ENCODE measurements at regions not wholly inside any gene's neighbourhood (a gene's known extent, or its start where the extent isn't known, plus 50 kb on each side); places are given as distances from the start of the nearest gene placed in this dataset.

DNA sequence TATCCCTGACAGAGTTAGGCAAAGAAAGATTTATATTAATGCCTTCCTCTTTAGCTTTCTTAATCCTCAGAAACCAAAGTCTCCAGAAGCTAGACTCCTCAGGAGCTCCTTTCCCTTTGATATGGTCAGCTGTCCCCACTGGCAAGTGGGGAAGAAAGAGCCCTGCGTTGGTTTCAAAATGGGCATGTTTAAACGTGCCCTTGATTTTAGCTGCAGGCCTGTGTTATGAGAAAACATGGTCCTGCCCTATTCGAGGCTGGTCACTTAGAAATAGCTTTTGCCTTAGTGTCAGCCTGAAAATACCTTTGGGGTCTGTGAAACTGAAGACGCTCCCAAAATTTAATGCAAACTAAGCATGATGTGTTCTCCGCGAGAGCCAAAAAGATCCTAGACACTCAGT is 135.5 kb upstream of the RARB start:
- no peaks in the 10 kb centered on the region for H3F3A ChIP-seq (replicated peaks; ENCODE audit: low read depth)
- no peaks in the 10 kb centered on the region for H3K79me2 ChIP-seq (replicated peaks; ENCODE audit: insufficient read depth)
- peaks cover 41% of the 10 kb centered on the region for H3K4me1 ChIP-seq (ENCODE audit: insufficient read depth)
- Mint-ChIP-seq H3K27me3 (ENCODE audit: insufficient read depth, low read depth, poor library complexity) (peaks cover 2% of the 10 kb centered on the region), H3K9me3 (no peaks in the 10 kb centered on the region), H3K4me3 (no peak overlapping the region), H3K27ac (no peak overlapping the region), H3K36me3 (ENCODE audit: low read depth) (no peaks in the 10 kb centered on the region), H3K4me1 (peaks cover 40% of the 10 kb centered on the region)
- TF ChIP-seq STAT1 (IDR thresholded peaks at IDR 0.05; ENCODE audit: unreplicated experiment) (no peak), NANOG (IDR thresholded peaks at IDR 0.05; ENCODE audit: borderline replicate concordance) (no peak)
- no peak for ATAC-seq
- H2AFZ ChIP-seq = peak overlapping the region; percentile 45; the same call in 1 of the 2 replicates
- no peak overlapping the region for H3K27ac ChIP-seq (ENCODE audit: low read depth)
- peaks cover 14% of the 10 kb centered on the region for H3K9me2 ChIP-seq (ENCODE audit: insufficient read depth)
- no peak overlapping the region for H3K4me2 ChIP-seq
- no peak for DNase-seq (ENCODE audit: low spot score)
- no peaks in the 10 kb centered on the region for H3K36me3 ChIP-seq (ENCODE audit: insufficient read depth)
- no peaks in the 10 kb centered on the region for H3K27me3 ChIP-seq (ENCODE audit: insufficient read depth)
- H4K20me1 ChIP-seq (replicated peaks; ENCODE audit: insufficient read depth) = no peaks in the 10 kb centered on the region
- no peak overlapping the region for H3K4me3 ChIP-seq

DNA sequence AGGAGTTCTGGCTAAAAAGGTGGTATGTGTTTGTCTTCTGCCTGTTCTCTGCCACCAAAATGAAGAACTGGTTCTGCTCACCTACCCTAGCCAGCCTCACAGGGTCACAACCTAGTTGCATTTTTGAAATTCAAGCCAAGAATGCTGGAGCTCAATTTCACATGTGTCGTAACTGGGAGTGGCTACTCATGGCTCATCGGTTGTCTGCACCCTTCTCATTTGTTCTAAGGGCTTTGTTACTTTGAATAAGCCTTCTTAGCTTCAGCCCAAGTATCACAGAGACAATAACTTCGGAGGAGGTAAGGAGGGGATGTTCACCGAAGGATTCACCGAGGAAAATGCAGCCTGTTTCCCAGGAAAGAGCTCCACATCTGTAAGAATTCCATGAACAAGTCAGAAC is 134.3 kb upstream of the RARB start:
- H3K27ac Mint-ChIP-seq = no peak overlapping the region
- no peaks in the 10 kb centered on the region for H3K9me3 Mint-ChIP-seq
- H3K4me3 Mint-ChIP-seq = no peak overlapping the region
- Histone ChIP-seq H3K4me3 (no peak overlapping the region), H3K79me2 (replicated peaks; ENCODE audit: insufficient read depth) (no peaks in the 10 kb centered on the region), H3F3A (replicated peaks; ENCODE audit: low read depth) (no peaks in the 10 kb centered on the region), H3K36me3 (ENCODE audit: insufficient read depth) (no peaks in the 10 kb centered on the region), H3K4me2 (no peak overlapping the region), H3K27ac (ENCODE audit: low read depth) (no peak overlapping the region), H3K9me2 (ENCODE audit: insufficient read depth) (peaks cover 13% of the 10 kb centered on the region), H4K20me1 (replicated peaks; ENCODE audit: insufficient read depth) (no peaks in the 10 kb centered on the region), H2AFZ (peak overlapping the region; percentile 4; the same call in 1 of the 2 replicates), H3K27me3 (ENCODE audit: insufficient read depth) (no peaks in the 10 kb centered on the region), H3K4me1 (ENCODE audit: insufficient read depth) (peaks cover 37% of the 10 kb centered on the region)
- H3K36me3 Mint-ChIP-seq (ENCODE audit: low read depth) = no peaks in the 10 kb centered on the region
- no peak for DNase-seq (ENCODE audit: low spot score)
- peaks cover 2% of the 10 kb centered on the region for H3K27me3 Mint-ChIP-seq (ENCODE audit: insufficient read depth, low read depth, poor library complexity)
- no peak for TF ChIP-seq CTCF (conservative IDR thresholded peaks at IDR 0.05; ENCODE audit: low read depth in 2 of 2)
- no peak for TF ChIP-seq STAT1 (IDR thresholded peaks at IDR 0.05; ENCODE audit: unreplicated experiment)
- TF ChIP-seq NANOG (IDR thresholded peaks at IDR 0.05; ENCODE audit: borderline replicate concordance) = no peak
- no peak for TF ChIP-seq ZNF114 (CRISPR knock-in tag; IDR thresholded peaks at IDR 0.05)
- TF ChIP-seq EZH2 (IDR thresholded peaks at IDR 0.05; ENCODE audit: low read depth, unreplicated experiment) = no peak
- no peak for TF ChIP-seq POLR2AphosphoS5 (IDR thresholded peaks at IDR 0.05; ENCODE audit: low read depth)
- TF ChIP-seq, protein P1, sequence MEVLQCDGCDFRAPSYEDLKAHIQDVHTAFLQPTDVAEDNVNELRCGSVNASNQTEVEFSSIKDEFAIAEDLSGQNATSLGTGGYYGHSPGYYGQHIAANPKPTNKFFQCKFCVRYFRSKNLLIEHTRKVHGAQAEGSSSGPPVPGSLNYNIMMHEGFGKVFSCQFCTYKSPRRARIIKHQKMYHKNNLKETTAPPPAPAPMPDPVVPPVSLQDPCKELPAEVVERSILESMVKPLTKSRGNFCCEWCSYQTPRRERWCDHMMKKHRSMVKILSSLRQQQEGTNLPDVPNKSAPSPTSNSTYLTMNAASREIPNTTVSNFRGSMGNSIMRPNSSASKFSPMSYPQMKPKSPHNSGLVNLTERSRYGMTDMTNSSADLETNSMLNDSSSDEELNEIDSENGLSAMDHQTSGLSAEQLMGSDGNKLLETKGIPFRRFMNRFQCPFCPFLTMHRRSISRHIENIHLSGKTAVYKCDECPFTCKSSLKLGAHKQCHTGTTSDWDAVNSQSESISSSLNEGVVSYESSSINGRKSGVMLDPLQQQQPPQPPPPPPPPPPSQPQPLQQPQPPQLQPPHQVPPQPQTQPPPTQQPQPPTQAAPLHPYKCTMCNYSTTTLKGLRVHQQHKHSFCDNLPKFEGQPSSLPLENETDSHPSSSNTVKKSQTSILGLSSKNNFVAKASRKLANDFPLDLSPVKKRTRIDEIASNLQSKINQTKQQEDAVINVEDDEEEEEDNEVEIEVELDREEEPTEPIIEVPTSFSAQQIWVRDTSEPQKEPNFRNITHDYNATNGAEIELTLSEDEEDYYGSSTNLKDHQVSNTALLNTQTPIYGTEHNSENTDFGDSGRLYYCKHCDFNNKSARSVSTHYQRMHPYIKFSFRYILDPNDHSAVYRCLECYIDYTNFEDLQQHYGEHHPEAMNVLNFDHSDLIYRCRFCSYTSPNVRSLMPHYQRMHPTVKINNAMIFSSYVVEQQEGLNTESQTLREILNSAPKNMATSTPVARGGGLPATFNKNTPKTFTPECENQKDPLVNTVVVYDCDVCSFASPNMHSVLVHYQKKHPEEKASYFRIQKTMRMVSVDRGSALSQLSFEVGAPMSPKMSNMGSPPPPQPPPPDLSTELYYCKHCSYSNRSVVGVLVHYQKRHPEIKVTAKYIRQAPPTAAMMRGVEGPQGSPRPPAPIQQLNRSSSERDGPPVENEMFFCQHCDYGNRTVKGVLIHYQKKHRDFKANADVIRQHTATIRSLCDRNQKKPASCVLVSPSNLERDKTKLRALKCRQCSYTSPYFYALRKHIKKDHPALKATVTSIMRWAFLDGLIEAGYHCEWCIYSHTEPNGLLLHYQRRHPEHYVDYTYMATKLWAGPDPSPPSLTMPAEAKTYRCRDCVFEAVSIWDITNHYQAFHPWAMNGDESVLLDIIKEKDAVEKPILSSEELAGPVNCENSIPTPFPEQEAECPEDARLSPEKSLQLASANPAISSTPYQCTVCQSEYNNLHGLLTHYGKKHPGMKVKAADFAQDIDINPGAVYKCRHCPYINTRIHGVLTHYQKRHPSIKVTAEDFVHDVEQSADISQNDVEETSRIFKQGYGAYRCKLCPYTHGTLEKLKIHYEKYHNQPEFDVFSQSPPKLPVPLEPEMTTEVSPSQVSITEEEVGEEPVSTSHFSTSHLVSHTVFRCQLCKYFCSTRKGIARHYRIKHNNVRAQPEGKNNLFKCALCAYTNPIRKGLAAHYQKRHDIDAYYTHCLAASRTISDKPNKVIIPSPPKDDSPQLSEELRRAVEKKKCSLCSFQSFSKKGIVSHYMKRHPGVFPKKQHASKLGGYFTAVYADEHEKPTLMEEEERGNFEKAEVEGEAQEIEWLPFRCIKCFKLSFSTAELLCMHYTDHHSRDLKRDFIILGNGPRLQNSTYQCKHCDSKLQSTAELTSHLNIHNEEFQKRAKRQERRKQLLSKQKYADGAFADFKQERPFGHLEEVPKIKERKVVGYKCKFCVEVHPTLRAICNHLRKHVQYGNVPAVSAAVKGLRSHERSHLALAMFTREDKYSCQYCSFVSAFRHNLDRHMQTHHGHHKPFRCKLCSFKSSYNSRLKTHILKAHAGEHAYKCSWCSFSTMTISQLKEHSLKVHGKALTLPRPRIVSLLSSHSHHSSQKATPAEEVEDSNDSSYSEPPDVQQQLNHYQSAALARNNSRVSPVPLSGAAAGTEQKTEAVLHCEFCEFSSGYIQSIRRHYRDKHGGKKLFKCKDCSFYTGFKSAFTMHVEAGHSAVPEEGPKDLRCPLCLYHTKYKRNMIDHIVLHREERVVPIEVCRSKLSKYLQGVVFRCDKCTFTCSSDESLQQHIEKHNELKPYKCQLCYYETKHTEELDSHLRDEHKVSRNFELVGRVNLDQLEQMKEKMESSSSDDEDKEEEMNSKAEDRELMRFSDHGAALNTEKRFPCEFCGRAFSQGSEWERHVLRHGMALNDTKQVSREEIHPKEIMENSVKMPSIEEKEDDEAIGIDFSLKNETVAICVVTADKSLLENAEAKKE (CRISPR knock-in tag; IDR thresholded peaks at IDR 0.05) = no peak
- no peak for TF ChIP-seq EZH2phosphoT487 (IDR thresholded peaks at IDR 0.05; ENCODE audit: unreplicated experiment)
- no peak for ATAC-seq
- H3K4me1 Mint-ChIP-seq = peaks cover 32% of the 10 kb centered on the region
